Lower leg skin (tissue), 3 donors: ENCODE measurements at regions not wholly inside any gene's neighbourhood (a gene's known extent, or its start where the extent isn't known, plus 50 kb on each side); places are given as distances from the start of the nearest gene placed in this dataset.

Experiments
- POLR2A ChIP-seq, 2 donors: fragments of 450-650 bp; IDR thresholded peaks; one replicate each; pipeline ENCODE4 v1.6.1; 2016 to 2017; ENCODE audit warnings: antibody characterized with exemption in 2 of 2, mild to moderate bottlenecking in 1 of 2, moderate library complexity in 1 of 2
- TF ChIP-seq, protein P1 (sequence below), 3 donors: fragments of 450-650 bp; IDR thresholded peaks; one replicate each; pipeline ENCODE4 v1.5.1; 2016; ENCODE audit warnings: antibody characterized with exemption in 3 of 3, mild to moderate bottlenecking in 3 of 3, moderate library complexity in 2 of 3

GRCh38 chr6:149212892-149213801 is 104.4 kb upstream of the TAB2 start:
- TF ChIP-seq, protein P1, sequence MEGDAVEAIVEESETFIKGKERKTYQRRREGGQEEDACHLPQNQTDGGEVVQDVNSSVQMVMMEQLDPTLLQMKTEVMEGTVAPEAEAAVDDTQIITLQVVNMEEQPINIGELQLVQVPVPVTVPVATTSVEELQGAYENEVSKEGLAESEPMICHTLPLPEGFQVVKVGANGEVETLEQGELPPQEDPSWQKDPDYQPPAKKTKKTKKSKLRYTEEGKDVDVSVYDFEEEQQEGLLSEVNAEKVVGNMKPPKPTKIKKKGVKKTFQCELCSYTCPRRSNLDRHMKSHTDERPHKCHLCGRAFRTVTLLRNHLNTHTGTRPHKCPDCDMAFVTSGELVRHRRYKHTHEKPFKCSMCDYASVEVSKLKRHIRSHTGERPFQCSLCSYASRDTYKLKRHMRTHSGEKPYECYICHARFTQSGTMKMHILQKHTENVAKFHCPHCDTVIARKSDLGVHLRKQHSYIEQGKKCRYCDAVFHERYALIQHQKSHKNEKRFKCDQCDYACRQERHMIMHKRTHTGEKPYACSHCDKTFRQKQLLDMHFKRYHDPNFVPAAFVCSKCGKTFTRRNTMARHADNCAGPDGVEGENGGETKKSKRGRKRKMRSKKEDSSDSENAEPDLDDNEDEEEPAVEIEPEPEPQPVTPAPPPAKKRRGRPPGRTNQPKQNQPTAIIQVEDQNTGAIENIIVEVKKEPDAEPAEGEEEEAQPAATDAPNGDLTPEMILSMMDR (IDR thresholded peaks at IDR 0.05), result no peak
- no peak for TF ChIP-seq POLR2A (IDR thresholded peaks at IDR 0.05)
